OCI-LY3 (cell line): ENCODE measurements at regions not wholly inside any gene's neighbourhood (a gene's known extent, or its start where the extent isn't known, plus 50 kb on each side); places are given as distances from the start of the nearest gene placed in this dataset.

Source experiments
- H2AFZ ChIP-seq: fragments of 200-600, 300-600 bp; shearing (Covaris generic); 2 replicates; pipeline ENCODE4 v1.6.0; 2014; ENCODE audit warnings: antibody characterized with exemption, low read depth, low read length
- H3K27ac ChIP-seq: fragments of 200-600, 300-600 bp; sonication (generic); 2 replicates; pipeline ENCODE4 v1.5.1; 2014; ENCODE audit warnings: mild to moderate bottlenecking, low read length, moderate library complexity, mixed read lengths
- H3K27me3 ChIP-seq: fragments of 200-600, 300-600 bp; sonication (generic); 2 replicates; pipeline ENCODE4 v1.6.1; 2014; ENCODE audit warnings: low read depth, low read length, mixed read lengths
- H3K36me3 ChIP-seq: fragments of 200-600, 300-600 bp; sonication (generic); replicated peaks from 2 replicates; pipeline ENCODE3; 2014; ENCODE audit warnings: low read depth, low read length, mixed read lengths
- H3K4me1 ChIP-seq: fragments of 300-600, 200-600 bp; sonication (generic); 2 replicates; pipeline ENCODE4 v1.6.1; 2014; ENCODE audit warnings: low read length, mixed read lengths
- H3K4me2 ChIP-seq: fragments of 200-600, 300-600 bp; sonication (generic); 2 replicates; pipeline ENCODE4 v1.6.1; 2014; ENCODE audit warnings: low read length, mixed read lengths
- H3K4me3 ChIP-seq: fragments of 300-600, 200-600 bp; sonication (generic); 2 replicates; pipeline ENCODE4 v1.5.1; 2014; ENCODE audit warnings: antibody characterized with exemption, mild to moderate bottlenecking, low read length, moderate library complexity
- H3K79me2 ChIP-seq: fragments of 300-600, 200-600 bp; shearing (Covaris generic); 2 replicates; pipeline ENCODE4 v1.6.1; 2014; ENCODE audit warnings: mild to moderate bottlenecking, low read length, mixed read lengths
- H3K9ac ChIP-seq: fragments of 300-600, 200-600 bp; shearing (Covaris generic); 2 replicates; pipeline ENCODE4 v1.6.0; 2014; ENCODE audit warnings: mild to moderate bottlenecking, low read length, moderate library complexity
- H3K9me3 ChIP-seq: fragments of 200-600, 300-600 bp; shearing (Covaris generic); 2 replicates; pipeline ENCODE4 v1.6.1; 2014; ENCODE audit warnings: low read length, mixed read lengths; ENCODE audit not compliant: insufficient read depth
- H4K20me1 ChIP-seq: fragments of 200-600, 300-600 bp; sonication (generic); 2 replicates; pipeline ENCODE4 v1.6.1; 2016; ENCODE audit warnings: low read length, mixed read lengths; ENCODE audit not compliant: insufficient read depth
- CTCF ChIP-seq: fragments of 200-600, 300-600 bp; sonication (generic); IDR thresholded peaks from 2 replicates; pipeline ENCODE4 v1.5.1; 2014; ENCODE audit warnings: antibody characterized with exemption, low read length, low read depth
- EZH2phosphoT487 ChIP-seq: fragments of 200-600 bp; shearing (Covaris generic); IDR thresholded peaks from 2 replicates; pipeline ENCODE4 v1.6.1; 2018; ENCODE audit warnings: antibody characterized with exemption, mixed run types, low read depth

DNA sequence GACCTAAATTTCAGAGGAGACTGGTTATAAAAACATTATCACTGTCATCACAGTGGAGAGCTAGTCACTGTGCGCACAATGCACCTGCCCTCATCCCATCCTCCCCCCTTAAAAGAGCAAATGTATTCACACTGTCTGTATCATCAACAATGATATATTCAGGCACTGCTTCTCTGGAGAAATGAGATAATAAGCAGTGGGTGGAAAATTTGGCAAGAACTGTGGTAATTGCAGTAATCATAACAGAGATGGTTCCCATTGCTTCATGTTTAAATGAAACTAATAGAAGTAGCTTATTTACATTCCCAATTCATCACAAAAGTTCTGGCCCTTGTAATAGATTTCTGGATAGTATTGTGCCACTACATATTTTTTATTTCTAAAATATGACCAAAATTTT is 867.4 kb upstream of the ADGRL2 start:
- TF ChIP-seq EZH2phosphoT487 (no peak), CTCF (no peak)
- Histone ChIP-seq H3K9me3 (no peaks in the 10 kb centered on the region), H2AFZ (no peak overlapping the region), H3K79me2 (no peaks in the 10 kb centered on the region), H3K4me1 (no peaks in the 10 kb centered on the region), H4K20me1 (no peaks in the 10 kb centered on the region), H3K4me2 (no peak overlapping the region), H3K27ac (no peak overlapping the region), H3K4me3 (no peak overlapping the region), H3K9ac (no peak overlapping the region), H3K36me3 (no peaks in the 10 kb centered on the region), H3K27me3 (no peaks in the 10 kb centered on the region)

DNA sequence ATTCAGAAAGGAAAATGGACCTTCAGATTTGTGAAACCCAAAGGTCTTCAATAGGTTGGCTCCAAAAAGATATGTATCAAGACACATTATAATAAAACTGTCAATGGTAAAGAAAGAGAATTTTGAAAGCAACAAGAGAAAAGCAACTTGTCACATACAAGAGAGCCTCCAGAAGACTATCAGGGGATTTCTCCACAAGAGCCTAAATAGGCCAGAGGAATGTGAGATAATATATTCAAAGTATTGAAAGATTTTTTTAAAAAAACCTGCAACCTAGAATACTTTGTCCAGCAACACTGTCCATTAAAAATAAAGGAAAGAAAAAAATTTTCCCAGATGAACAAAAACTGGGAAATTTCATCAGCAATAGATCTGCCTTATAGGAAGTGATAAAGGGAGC is 869.6 kb upstream of the ADGRL2 start:
- H4K20me1 ChIP-seq: no peaks in the 10 kb centered on the region
- no peaks in the 10 kb centered on the region for H3K27me3 ChIP-seq
- H3K27ac ChIP-seq: no peak overlapping the region
- no peaks in the 10 kb centered on the region for H3K79me2 ChIP-seq
- H3K4me2 ChIP-seq: no peak overlapping the region
- TF ChIP-seq EZH2phosphoT487 (no peak), CTCF (no peak)
- H2AFZ ChIP-seq: no peak overlapping the region
- H3K9ac ChIP-seq: no peak overlapping the region
- no peaks in the 10 kb centered on the region for H3K9me3 ChIP-seq
- no peaks in the 10 kb centered on the region for H3K4me1 ChIP-seq
- H3K36me3 ChIP-seq: no peaks in the 10 kb centered on the region
- H3K4me3 ChIP-seq: no peak overlapping the region

DNA sequence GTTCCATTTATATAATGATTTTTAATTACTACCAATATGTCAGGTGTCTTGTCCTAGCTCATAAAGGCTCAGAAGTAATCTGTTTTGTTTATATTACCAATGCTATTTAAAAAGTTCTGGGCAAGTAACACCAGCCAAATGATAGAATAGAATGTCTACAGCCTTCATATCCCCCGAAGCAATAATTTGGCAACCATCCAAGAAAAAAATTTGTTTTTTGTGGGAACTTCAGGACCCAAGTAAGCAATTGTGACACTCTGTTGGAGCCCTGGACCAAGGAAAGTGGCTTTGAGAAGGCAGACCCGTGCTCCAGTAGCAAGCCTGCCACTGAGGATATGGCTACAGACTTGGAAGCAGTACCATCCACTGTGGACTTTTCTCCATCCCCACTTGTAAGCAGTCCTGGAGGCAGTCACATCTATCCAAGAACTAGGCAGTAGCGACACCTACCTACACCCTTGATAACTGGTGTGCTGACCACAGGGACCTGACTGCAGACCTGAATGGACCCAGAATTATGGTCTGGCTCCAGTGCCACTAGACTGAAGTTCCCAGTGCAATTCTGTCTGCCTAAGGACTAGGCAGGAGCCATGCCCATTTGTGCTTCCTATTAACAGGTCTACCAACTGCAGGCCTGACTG is 870.7 kb upstream of the ADGRL2 start:
- Histone ChIP-seq H3K27me3 (no peaks in the 10 kb centered on the region), H3K27ac (no peak overlapping the region), H3K4me2 (no peak overlapping the region), H3K9ac (no peak overlapping the region), H3K4me3 (no peak overlapping the region), H3K4me1 (no peaks in the 10 kb centered on the region), H4K20me1 (no peaks in the 10 kb centered on the region), H3K36me3 (no peaks in the 10 kb centered on the region), H3K79me2 (no peaks in the 10 kb centered on the region), H3K9me3 (no peaks in the 10 kb centered on the region), H2AFZ (no peak overlapping the region)
- no peak for TF ChIP-seq EZH2phosphoT487
- TF ChIP-seq CTCF: no peak

- H4K20me1 ChIP-seq: no peaks in the 10 kb centered on the region
Observed at GRCh38 chr1:80926531-80926930, 874.2 kb upstream of the ADGRL2 start.

More at GRCh38 chr1:80926531-80926930, 874.2 kb upstream of the ADGRL2 start:
- no peaks in the 10 kb centered on the region for H3K9me3 ChIP-seq
- no peaks in the 10 kb centered on the region for H3K79me2 ChIP-seq
- no peak overlapping the region for H3K4me3 ChIP-seq
- H3K9ac ChIP-seq: no peak overlapping the region
- H3K36me3 ChIP-seq: no peaks in the 10 kb centered on the region
- no peak overlapping the region for H3K4me2 ChIP-seq
- H3K27me3 ChIP-seq: no peaks in the 10 kb centered on the region
- TF ChIP-seq EZH2phosphoT487 (no peak), CTCF (no peak)
- no peaks in the 10 kb centered on the region for H3K4me1 ChIP-seq
- H2AFZ ChIP-seq: no peak overlapping the region
- H3K27ac ChIP-seq: no peak overlapping the region
